ENCODE measurements at regions not wholly inside any gene's neighbourhood (a gene's known extent, or its start where the extent isn't known, plus 50 kb on each side); places are given as distances from the start of the nearest gene placed in this dataset.

DNA sequence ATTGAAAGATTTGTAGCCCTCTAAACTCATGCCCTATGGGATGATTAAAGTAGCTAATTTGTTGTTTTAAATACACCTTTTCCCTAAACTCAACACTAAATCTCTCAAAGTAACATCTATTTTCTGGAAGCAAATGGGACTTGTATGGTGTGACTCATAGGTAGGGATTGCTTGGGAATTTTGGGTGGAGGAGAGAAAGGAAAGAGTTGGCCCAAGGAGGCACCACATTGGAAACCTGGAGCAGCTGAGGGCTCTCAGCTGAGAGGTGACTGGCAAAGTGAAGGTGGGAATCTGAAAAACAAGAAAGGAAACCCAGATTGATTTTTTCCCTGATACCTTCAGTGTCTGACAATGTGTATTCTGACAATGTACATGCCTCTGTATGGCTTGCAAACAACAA is 114.8 kb upstream of the PRICKLE1 start:
- TF ChIP-seq POLR2AphosphoS5 (IDR thresholded peaks at IDR 0.05; ENCODE audit: low read depth, low read length): no peak
- TF ChIP-seq, protein P1, sequence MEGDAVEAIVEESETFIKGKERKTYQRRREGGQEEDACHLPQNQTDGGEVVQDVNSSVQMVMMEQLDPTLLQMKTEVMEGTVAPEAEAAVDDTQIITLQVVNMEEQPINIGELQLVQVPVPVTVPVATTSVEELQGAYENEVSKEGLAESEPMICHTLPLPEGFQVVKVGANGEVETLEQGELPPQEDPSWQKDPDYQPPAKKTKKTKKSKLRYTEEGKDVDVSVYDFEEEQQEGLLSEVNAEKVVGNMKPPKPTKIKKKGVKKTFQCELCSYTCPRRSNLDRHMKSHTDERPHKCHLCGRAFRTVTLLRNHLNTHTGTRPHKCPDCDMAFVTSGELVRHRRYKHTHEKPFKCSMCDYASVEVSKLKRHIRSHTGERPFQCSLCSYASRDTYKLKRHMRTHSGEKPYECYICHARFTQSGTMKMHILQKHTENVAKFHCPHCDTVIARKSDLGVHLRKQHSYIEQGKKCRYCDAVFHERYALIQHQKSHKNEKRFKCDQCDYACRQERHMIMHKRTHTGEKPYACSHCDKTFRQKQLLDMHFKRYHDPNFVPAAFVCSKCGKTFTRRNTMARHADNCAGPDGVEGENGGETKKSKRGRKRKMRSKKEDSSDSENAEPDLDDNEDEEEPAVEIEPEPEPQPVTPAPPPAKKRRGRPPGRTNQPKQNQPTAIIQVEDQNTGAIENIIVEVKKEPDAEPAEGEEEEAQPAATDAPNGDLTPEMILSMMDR (IDR thresholded peaks at IDR 0.05 in 2 of 3, conservative IDR thresholded peaks at IDR 0.05 in 1 of 3; ENCODE audit: borderline replicate concordance in 1 of 3, insufficient read depth in 1 of 3, low read depth in 2 of 3, low read length in 2 of 3): no peak
